Stimulated activated CD8-positive, alpha-beta memory T cell treated with anti-CD3 and anti-CD28 coated beads, Interleukin-2, amount 100 ng/mL, for 1 hour (primary cell): ENCODE measurements at regions not wholly inside any gene's neighbourhood (a gene's known extent, or its start where the extent isn't known, plus 50 kb on each side); places are given as distances from the start of the nearest gene placed in this dataset.

Experiments
- DNase-seq, 2 donors: peaks; one replicate each; pipeline ENCODE4 v3.0.0-alpha.2; 2020; ENCODE audit warnings: low read depth in 2 of 2

- no peak for DNase-seq
Measured at GRCh38 chr13:31441800-31442510, 242.2 kb downstream of the B3GLCT start.

- DNase-seq = no peak
Measured at GRCh38 chr13:31442571-31442970, 242.8 kb downstream of the B3GLCT start.

- no peak for DNase-seq
Measured at GRCh38 chr13:31444266-31444856, 244.6 kb downstream of the B3GLCT start.

- no peak for DNase-seq
Measured at GRCh38 chr13:31452525-31452924, 252.8 kb downstream of the B3GLCT start.

- DNase-seq = no peak
Measured at GRCh38 chr13:31455581-31455980, 255.8 kb downstream of the B3GLCT start.

GRCh38 chr13:31456056-31456455, 256.3 kb downstream of the B3GLCT start:
- no peak for DNase-seq

GRCh38 chr13:31460061-31460460, 260.3 kb downstream of the B3GLCT start:
- DNase-seq = no peak

- DNase-seq = no peak
Measured at GRCh38 chr13:31461923-31462322, 262.1 kb downstream of the B3GLCT start.

GRCh38 chr13:31462766-31463165, 263.0 kb downstream of the B3GLCT start:
- no peak for DNase-seq

- DNase-seq = no peak
Measured at GRCh38 chr13:31468114-31468902, 268.5 kb downstream of the B3GLCT start.

GRCh38 chr13:31469377-31469776, 269.6 kb downstream of the B3GLCT start:
- no peak for DNase-seq

- no peak for DNase-seq
Measured at GRCh38 chr13:31476266-31476665, 263.1 kb upstream of the RXFP2 start.

- no peak for DNase-seq
Measured at GRCh38 chr13:31476753-31477152, 262.6 kb upstream of the RXFP2 start.

- DNase-seq = no peak
Measured at GRCh38 chr13:31477961-31478360, 261.4 kb upstream of the RXFP2 start.

GRCh38 chr13:31485183-31485582, 254.1 kb upstream of the RXFP2 start:
- no peak for DNase-seq

GRCh38 chr13:31485651-31486051, 253.7 kb upstream of the RXFP2 start:
- DNase-seq = no peak

GRCh38 chr13:31495336-31495735, 244.0 kb upstream of the RXFP2 start:
- DNase-seq = no peak

- no peak for DNase-seq
Measured at GRCh38 chr13:31499274-31499673, 240.1 kb upstream of the RXFP2 start.

GRCh38 chr13:31503626-31504025, 235.7 kb upstream of the RXFP2 start:
- no peak for DNase-seq

GRCh38 chr13:31504918-31505317, 234.4 kb upstream of the RXFP2 start:
- no peak for DNase-seq

- no peak for DNase-seq
Measured at GRCh38 chr13:31512331-31512730, 227.0 kb upstream of the RXFP2 start.

GRCh38 chr13:31514932-31515331, 224.4 kb upstream of the RXFP2 start:
- no peak for DNase-seq

GRCh38 chr13:31515427-31515826, 223.9 kb upstream of the RXFP2 start:
- DNase-seq = no peak
